ENCODE measurements at regions not wholly inside any gene's neighbourhood (a gene's known extent, or its start where the extent isn't known, plus 50 kb on each side); places are given as distances from the start of the nearest gene placed in this dataset.

DNA sequence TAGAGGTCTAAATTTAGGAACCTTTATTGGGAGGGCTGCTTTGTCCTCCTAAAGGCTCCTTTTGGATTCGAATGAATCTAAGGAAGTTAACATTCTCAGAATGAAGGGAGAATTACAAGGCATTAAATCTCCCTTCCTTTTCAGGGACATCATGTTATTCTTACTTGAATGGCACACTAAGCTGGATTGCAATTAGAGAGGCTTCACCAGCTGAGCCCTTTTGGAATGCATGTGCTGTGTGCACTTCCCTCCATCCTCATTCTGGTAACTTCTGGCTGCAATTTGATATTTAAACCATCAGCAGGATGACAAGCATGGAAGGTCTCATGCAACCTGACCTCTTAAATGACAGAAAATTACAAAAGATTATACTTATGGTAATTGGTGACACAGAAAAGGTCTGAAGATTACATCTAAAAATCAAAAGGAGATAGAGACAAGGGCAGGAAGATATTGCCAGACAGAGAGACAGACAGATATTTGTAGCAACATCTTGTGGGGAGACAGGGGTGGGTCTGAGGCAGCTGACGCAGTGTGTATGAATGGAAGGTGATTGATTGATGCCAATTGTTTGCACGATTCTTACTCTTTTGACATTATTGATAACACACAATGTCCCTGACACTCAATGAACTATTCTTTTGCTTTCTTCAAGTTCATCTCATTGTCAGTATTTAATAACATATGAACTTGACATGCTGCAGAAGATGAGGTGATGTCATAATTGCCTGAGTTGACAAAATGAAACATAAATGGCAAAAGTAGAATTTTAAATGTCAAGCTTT lies 570.8 kb upstream of the GYPC start:
- Histone ChIP-seq H3K4me1 (no peaks in the 10 kb centered on the region), H3K27ac (no peak overlapping the region), H3K27me3 (no peaks in the 10 kb centered on the region), H3K36me3 (no peaks in the 10 kb centered on the region), H3K9me3 (no peaks in the 10 kb centered on the region), H3K4me3 (no peak overlapping the region)
- 59 to 66% methylated on average over 3 of the region's 3 CpGs for WGBS, 2 donors
- TF ChIP-seq POLR2AphosphoS5 (IDR thresholded peaks at IDR 0.05), result no peak
- TF ChIP-seq POLR2A (IDR thresholded peaks at IDR 0.05), result no peak
- TF ChIP-seq EP300 (IDR thresholded peaks at IDR 0.05), result no peak
- no peak for TF ChIP-seq CTCF (IDR thresholded peaks at IDR 0.05)
- ATAC-seq (ENCODE audit: low FRiP score in 2 of 2), result no peak
- no peak for DNase-seq

GRCh38 chr2:126100962-126101361 lies 555.0 kb upstream of the GYPC start:
- no peaks in the 10 kb centered on the region for H3K27me3 ChIP-seq
- TF ChIP-seq EP300 (IDR thresholded peaks at IDR 0.05), result no peak
- no peak for TF ChIP-seq POLR2AphosphoS5 (IDR thresholded peaks at IDR 0.05)
- no peak for TF ChIP-seq POLR2A (IDR thresholded peaks at IDR 0.05)
- TF ChIP-seq CTCF (IDR thresholded peaks at IDR 0.05), result no peak
- no peaks in the 10 kb centered on the region for H3K4me1 ChIP-seq
- H3K36me3 ChIP-seq, result no peaks in the 10 kb centered on the region
- no peaks in the 10 kb centered on the region for H3K9me3 ChIP-seq
- WGBS, 2 donors, result 75 to 79% methylated on average over 1 of the region's 1 CpG
- H3K27ac ChIP-seq, result no peak overlapping the region
- H3K4me3 ChIP-seq, result no peak overlapping the region
- ATAC-seq (ENCODE audit: low FRiP score in 2 of 2) (no peak), DNase-seq (no peak)

DNA sequence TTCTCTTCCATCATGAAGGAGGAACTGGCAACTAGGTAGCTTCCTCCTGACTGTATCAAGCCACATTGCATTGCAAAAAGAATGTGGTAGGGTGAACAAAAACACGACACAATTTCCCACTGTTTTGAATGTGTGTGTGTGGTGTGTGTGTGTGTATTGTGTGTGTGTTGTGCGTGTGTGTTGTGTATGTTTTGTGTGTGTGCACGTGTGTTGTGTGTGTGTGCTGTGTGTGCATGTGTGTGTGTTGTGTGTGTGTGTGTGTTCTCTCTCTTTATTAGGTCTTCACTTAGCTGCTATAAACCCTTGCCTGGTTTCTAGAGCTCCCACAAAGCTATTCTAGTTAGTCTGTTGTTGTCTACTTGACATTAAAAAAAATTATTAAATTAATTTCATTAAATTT lies 550.0 kb upstream of the GYPC start:
- no peaks in the 10 kb centered on the region for H3K9me3 ChIP-seq
- no peak overlapping the region for H3K4me3 ChIP-seq
- ATAC-seq (ENCODE audit: low FRiP score in 2 of 2) (no peak), DNase-seq (no peak)
- H3K27me3 ChIP-seq, result no peaks in the 10 kb centered on the region
- TF ChIP-seq POLR2AphosphoS5 (IDR thresholded peaks at IDR 0.05), result no peak
- TF ChIP-seq CTCF (IDR thresholded peaks at IDR 0.05), result no peak
- TF ChIP-seq EP300 (IDR thresholded peaks at IDR 0.05), result no peak
- TF ChIP-seq POLR2A (IDR thresholded peaks at IDR 0.05), result no peak
- WGBS, 2 donors, result 69 to 86% methylated on average over 3 of the region's 3 CpGs
- no peaks in the 10 kb centered on the region for H3K36me3 ChIP-seq
- H3K27ac ChIP-seq, result no peak overlapping the region
- H3K4me1 ChIP-seq, result no peaks in the 10 kb centered on the region

GRCh38 chr2:126107883-126108282 lies 548.1 kb upstream of the GYPC start:
- DNase-seq (no peak), ATAC-seq (ENCODE audit: low FRiP score in 2 of 2) (no peak)
- H3K27ac ChIP-seq, result no peak overlapping the region
- no peaks in the 10 kb centered on the region for H3K9me3 ChIP-seq
- H3K4me1 ChIP-seq, result no peaks in the 10 kb centered on the region
- H3K36me3 ChIP-seq, result no peaks in the 10 kb centered on the region
- H3K4me3 ChIP-seq, result no peak overlapping the region
- H3K27me3 ChIP-seq, result no peaks in the 10 kb centered on the region
- WGBS, 2 donors, result 71 to 94% methylated on average over 1 of the region's 1 CpG
- TF ChIP-seq CTCF (IDR thresholded peaks at IDR 0.05) (no peak), POLR2A (IDR thresholded peaks at IDR 0.05) (no peak), POLR2AphosphoS5 (IDR thresholded peaks at IDR 0.05) (no peak), EP300 (IDR thresholded peaks at IDR 0.05) (no peak)

DNA sequence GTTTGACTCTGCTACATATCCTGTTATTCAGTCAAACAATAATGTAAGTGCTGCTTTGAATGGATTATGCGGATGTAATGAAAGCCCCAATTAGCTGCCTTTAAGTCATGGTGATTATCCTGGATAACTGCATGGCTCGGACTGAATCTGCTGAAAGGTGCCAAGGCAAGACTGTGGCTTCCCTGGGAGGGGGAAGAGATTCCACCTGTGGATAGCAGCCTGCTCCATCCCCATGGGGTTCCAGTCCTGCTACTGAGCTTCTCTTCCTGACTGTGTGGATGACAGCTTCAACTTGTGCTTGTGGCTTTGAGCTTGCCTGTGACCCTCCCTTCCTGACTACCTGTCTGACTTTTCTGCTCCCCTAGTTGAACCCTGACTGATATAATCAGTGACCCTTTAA lies 540.0 kb upstream of the GYPC start:
- ATAC-seq (ENCODE audit: low FRiP score in 2 of 2), result no peak
- TF ChIP-seq EP300 (IDR thresholded peaks at IDR 0.05), result no peak
- TF ChIP-seq POLR2AphosphoS5 (IDR thresholded peaks at IDR 0.05), result no peak
- no peak for TF ChIP-seq CTCF (IDR thresholded peaks at IDR 0.05)
- TF ChIP-seq POLR2A (IDR thresholded peaks at IDR 0.05), result no peak
- H3K4me3 ChIP-seq, result no peak overlapping the region

More for the DNA sequence above, 540.0 kb upstream of the GYPC start:
- no peaks in the 10 kb centered on the region for H3K4me1 ChIP-seq
- H3K9me3 ChIP-seq, result no peaks in the 10 kb centered on the region
- no peak for DNase-seq
- H3K27me3 ChIP-seq, result no peaks in the 10 kb centered on the region
- H3K27ac ChIP-seq, result no peak overlapping the region
- WGBS, 2 donors, result 92 to 94% methylated on average over 2 of the region's 2 CpGs
- H3K36me3 ChIP-seq, result no peaks in the 10 kb centered on the region
